Stimulated activated CD8-positive, alpha-beta memory T cell treated with anti-CD3 and anti-CD28 coated beads, Interleukin-12 subunit alpha, Interleukin-12 subunit beta, amount 100 ng/mL, for 24 hours (primary cell): ENCODE measurements at regions not wholly inside any gene's neighbourhood (a gene's known extent, or its start where the extent isn't known, plus 50 kb on each side); places are given as distances from the start of the nearest gene placed in this dataset.

Source experiments
- DNase-seq: peaks from one replicate; pipeline ENCODE4 v3.0.0-alpha.2; 2020; ENCODE audit errors: extremely low read depth

GRCh38 chr15:67000896-67001295 lies 64.5 kb upstream of the SMAD3 start:
- no peak for DNase-seq

- no peak for DNase-seq
These were observed 63.0 kb upstream of the SMAD3 start for GRCh38 chr15:67002368-67002767.

GRCh38 chr15:67003586-67003985 lies 61.8 kb upstream of the SMAD3 start:
- DNase-seq: no peak

- no peak for DNase-seq
These were observed 61.3 kb upstream of the SMAD3 start for GRCh38 chr15:67004142-67004541.

- DNase-seq: no peak
These were observed 60.0 kb upstream of the SMAD3 start for GRCh38 chr15:67005294-67005996.

GRCh38 chr15:67006083-67007065 lies 59.0 kb upstream of the SMAD3 start:
- no peak for DNase-seq

- DNase-seq: no peak
These were observed 55.5 kb upstream of the SMAD3 start for GRCh38 chr15:67009576-67010569.

GRCh38 chr15:67010898-67011616 lies 54.3 kb upstream of the SMAD3 start:
- DNase-seq: no peak

- no peak for DNase-seq
These were observed 53.8 kb upstream of the SMAD3 start for GRCh38 chr15:67011617-67012005.

GRCh38 chr15:67013696-67014095 lies 51.7 kb upstream of the SMAD3 start:
- DNase-seq: no peak
